ENCODE measurements at regions not wholly inside any gene's neighbourhood (a gene's known extent, or its start where the extent isn't known, plus 50 kb on each side); places are given as distances from the start of the nearest gene placed in this dataset.

GRCh38 chrX:9227276-9227675 is 193.3 kb upstream of the FAM9B start:
- no peak for TF ChIP-seq ZFP3 (CRISPR knock-in tag; IDR thresholded peaks at IDR 0.05)
- no peak for TF ChIP-seq POU6F1 (CRISPR knock-in tag; IDR thresholded peaks at IDR 0.05; ENCODE audit: borderline replicate concordance, low read depth)
- TF ChIP-seq PATZ1 (CRISPR knock-in tag; IDR thresholded peaks at IDR 0.05; ENCODE audit: borderline replicate concordance): no peak
- TF ChIP-seq GLIS3 (CRISPR knock-in tag; IDR thresholded peaks at IDR 0.05): no peak
